ENCODE measurements at regions not wholly inside any gene's neighbourhood (a gene's known extent, or its start where the extent isn't known, plus 50 kb on each side); places are given as distances from the start of the nearest gene placed in this dataset.

GRCh38 chr21:17950591-17950990 is 131.4 kb upstream of the C21orf91 start:
- TF ChIP-seq POLR2A (IDR thresholded peaks at IDR 0.05) (no peak), CTCF (IDR thresholded peaks at IDR 0.05) (no peak)
